GM21723 (cell line): ENCODE measurements at regions not wholly inside any gene's neighbourhood (a gene's known extent, or its start where the extent isn't known, plus 50 kb on each side); places are given as distances from the start of the nearest gene placed in this dataset.

Source experiments
- ATAC-seq: cut with Tn5 transposase; IDR thresholded peaks from one replicate; pipeline ENCODE4 v1.9.1; 2021; ENCODE audit warnings: mild to moderate bottlenecking, moderate library complexity; ENCODE audit not compliant: unreplicated experiment

GRCh38 chr4:108301545-108302251 lies 133.0 kb upstream of the LEF1 start:
- ATAC-seq = no peak

- no peak for ATAC-seq
Measured at GRCh38 chr4:108297605-108298004, 128.9 kb upstream of the LEF1 start.

DNA sequence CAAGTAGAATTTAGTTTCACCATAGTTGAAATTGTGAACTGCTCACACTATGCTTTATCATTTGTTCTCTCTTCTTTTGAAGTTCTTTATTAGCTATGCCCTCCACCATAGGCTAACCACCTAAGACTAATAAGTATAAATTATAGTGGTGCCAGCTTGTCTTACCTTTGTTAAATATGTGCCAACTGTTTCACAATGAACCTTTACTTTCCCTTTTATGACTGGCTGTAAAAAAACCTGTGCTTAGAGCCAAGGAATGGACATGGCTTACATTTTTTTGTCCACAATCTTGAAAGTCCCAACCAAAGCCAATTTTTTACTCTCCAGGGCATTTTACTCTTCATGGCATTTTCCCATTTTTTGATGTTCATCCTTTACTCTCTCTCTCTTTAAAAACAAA lies 123.5 kb upstream of the LEF1 start:
- no peak for ATAC-seq

GRCh38 chr4:108291137-108291536 lies 122.4 kb upstream of the LEF1 start:
- ATAC-seq = no peak

DNA sequence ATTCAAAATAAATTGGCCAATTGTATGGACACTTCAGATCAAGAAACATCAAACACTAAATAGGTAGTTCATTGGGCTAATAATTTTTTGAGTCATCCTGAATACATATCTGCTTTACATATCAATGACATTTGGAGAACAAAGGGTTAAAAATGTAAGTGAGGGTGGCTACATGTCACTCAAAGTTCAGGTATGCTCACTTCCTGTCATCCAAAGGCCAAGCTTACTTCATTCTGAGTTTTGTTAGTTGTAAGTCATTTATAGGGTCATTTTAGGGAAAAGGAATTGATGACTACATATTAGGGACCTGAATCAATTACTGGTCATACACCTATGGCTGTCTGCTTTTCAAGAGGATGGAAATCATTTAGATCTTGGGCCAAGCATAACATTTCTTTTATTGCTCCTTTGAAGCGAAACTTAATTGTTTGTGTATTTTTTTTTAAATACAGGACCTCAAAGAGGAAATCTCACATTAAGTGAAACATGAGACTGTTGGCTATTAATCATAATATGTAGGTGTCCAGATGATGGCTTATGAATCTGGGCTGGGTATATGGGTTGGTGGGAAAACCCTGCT lies 119.2 kb upstream of the LEF1 start:
- ATAC-seq = no peak

GRCh38 chr4:108280072-108280471 lies 111.3 kb upstream of the LEF1 start:
- no peak for ATAC-seq

DNA sequence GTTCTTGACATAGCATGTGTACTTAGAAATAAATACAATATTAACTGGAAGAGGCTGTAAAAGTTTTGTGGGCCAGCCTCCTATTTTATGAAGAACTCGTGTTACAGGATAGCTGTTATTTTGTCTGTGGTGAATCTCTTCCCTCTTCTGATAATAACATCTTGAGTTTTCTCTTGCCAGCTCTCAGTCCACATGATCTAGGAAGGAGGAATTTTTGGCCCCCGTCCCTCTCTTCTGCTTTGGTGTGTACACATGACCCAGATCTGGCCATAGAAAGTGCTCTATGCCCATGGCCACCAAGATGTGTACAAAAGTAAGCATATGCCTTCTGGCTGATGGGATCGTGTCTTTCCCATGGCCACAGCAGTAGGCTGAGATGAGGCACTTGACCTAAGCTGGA lies 108.0 kb upstream of the LEF1 start:
- ATAC-seq = no peak

- ATAC-seq = no peak
Measured at GRCh38 chr4:108272986-108273385, 104.3 kb upstream of the LEF1 start.

DNA sequence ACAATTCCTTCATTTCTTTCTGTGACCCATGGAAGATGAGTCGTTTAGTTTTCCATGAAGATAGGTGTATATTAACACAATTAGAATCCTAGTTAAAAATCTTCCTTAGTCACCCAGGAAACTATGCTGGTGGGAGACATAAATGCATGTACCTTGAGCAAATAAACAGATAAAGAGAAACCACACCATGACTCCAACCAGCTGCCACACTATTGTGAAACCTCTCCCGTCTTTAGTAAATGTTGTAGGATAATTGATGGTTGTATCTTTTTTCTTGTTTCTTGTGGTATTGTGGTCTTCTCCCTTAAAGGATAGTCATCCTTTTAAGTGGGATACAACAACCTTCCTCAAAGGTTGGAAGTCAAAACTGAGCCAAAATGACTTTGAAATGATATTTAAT lies 103.8 kb upstream of the LEF1 start:
- ATAC-seq = no peak

- ATAC-seq = no peak
Measured at GRCh38 chr4:108272046-108272445, 103.3 kb upstream of the LEF1 start.

DNA sequence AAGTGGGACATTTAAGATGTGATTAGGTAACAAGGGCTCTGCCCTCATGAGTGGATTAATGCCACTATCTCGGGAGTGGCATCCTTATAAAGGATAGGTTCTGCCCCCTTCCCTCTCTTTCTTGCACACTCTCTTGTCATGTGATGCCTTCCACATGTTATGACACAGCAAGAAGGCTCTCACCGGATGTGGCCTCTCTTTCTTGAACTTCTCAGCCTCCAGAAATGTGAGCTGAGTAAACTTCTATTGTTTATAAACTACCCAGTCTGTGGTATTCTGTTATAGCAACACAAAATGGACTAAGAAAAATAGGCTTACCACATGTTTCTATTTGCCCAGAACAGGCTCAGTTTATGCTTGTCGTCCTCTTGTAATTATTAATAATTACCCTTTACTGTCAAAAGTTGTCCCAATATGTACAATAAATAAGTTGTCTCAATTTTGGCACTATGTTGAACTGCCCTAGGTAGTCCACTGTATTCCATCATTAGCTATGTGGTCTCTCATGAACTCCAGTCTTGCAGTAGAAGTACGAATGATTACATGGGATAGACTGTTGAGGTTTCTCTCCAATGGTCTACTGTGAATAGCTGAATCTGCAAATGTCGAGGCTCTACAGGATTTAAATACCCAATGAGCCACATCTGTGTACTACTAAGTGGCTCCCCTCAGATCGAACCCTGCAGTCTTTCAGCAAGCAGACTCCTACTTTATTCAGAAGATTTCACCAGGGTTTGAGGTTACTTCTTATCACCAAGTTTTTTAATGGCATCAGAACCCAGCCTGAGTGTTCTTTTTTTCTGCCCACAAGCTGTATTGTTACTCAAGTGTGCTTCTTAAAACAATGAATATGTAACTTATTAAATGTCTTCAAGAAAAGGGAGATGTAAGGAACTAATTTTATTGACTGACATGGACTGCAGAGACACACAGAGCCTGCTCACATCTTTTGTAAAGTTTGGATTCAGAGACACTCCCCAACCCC lies 102.0 kb upstream of the LEF1 start:
- no peak for ATAC-seq

DNA sequence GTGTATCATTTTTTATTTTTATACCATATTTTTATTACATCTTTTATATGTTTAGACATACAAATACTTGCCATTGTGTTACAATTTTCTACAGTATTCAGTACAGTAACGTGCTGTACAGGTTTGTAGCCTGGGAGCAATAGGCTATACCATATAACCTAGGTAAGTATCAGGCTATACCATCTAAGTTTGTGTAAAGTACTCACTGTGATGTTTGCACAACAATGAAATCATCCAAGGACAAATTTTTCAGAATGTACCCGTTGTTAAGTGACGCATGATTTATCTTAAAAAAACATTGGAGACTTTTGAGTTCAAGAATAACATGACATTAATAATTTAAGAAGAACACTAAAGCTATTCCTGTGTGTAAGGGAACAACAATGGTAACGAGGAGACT lies 96.0 kb upstream of the LEF1 start:
- ATAC-seq = no peak

DNA sequence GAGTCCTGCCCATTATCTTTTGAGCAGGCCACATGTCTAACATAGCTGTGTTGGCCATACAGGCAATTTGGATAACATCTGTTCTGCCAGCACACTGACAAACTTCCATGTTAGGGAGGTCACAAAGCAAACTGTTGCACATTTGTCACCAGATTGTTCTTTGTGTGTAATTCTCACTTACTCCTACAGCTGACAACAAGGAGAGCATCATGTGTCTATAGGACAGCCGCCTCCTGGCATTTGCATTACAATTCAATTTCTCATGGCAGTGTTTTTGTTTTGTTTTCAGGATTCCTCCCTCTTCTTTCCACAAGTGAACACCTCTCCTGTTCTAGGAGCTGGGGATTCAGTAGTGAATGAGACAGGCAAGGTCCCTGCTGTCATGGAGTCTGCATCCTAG lies 94.3 kb upstream of the LEF1 start:
- ATAC-seq = no peak

- ATAC-seq = no peak
Measured at GRCh38 chr4:108261026-108261425, 92.3 kb upstream of the LEF1 start.

- ATAC-seq = no peak
Measured at GRCh38 chr4:108256538-108256937, 87.8 kb upstream of the LEF1 start.

- no peak for ATAC-seq
Measured at GRCh38 chr4:108255203-108255747, 86.5 kb upstream of the LEF1 start.

DNA sequence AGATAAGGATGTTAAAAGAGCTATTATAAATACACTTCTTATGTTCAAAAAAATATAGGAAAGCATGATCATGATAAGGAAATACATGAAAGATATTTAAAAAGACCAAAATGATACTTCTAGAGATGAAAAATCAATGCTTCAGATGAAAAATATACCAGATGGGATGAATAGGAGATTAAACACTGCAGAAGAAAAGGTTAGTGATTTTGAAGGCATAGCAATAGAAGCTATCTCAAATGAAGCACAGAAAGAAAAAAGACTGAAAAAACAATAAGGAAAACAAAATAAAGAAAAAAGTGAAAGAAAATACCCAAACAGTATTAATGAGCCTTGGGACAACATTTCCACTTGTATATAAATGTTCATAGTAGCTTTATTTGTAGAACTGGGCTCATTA lies 80.7 kb upstream of the LEF1 start:
- ATAC-seq = no peak

GRCh38 chr4:108247387-108248049 lies 78.8 kb upstream of the LEF1 start:
- ATAC-seq = no peak

DNA sequence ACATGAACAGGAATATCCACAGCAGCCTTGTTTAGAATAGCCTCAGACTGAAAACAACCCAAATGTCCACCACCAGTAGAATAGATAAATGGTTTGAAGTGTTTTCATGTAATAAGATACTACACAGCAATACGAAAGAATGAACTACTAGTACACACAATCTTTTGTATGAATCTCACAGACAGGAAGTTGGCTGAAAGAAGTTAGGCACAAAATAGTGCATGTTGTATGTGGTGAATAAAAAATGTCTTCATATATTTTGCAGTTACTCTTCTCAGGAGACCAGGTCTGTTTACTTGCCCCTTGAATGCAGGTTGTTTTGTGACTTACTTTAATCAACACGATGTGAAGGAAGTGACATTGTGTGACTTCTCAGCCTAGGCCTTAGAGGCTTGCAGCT lies 75.9 kb upstream of the LEF1 start:
- ATAC-seq = no peak

DNA sequence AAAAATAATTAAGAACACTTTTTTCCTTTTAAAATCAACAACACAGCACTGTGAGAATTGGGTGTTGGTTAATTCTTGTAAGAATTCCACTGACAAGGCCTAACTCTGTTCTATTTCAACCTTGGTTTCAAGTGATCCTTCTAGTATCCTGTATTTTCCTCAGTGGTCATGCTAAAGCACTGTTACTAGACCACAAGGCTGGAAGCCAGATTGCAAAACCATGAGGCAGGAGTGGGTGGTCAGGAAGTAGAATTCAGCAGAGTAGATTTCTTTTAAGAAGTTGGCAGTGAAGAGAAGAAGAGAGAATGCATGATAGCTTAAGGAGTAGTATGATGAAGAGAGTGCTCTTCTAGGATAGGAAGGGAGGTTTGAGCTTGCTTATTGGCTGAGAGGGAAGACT lies 71.6 kb upstream of the LEF1 start:
- ATAC-seq = no peak

GRCh38 chr4:108237693-108238092 lies 69.0 kb upstream of the LEF1 start:
- ATAC-seq = no peak
